HL-60 (cell line): ENCODE measurements at regions not wholly inside any gene's neighbourhood (a gene's known extent, or its start where the extent isn't known, plus 50 kb on each side); places are given as distances from the start of the nearest gene placed in this dataset.
"Not testable (repeated sequence)": the region's sequence is repeated elsewhere in the genome, so short reads cannot be mapped to it uniquely, and the experiment has no call there.

Experiments used
- DNase-seq, 2 experiments: peaks; one replicate each; pipeline ENCODE4 v3.0.0-alpha.2; 2010 to 2020; ENCODE audit warnings: low read depth in 1 of 2, low spot score in 1 of 2
- H3K27ac ChIP-seq: fragments of 250-450 bp; sonication (Bioruptor Pico); replicated peaks from 2 replicates; pipeline ENCODE4 v1.5.1; 2020; ENCODE audit warnings: mild to moderate bottlenecking, moderate library complexity
- H3K27me3 ChIP-seq: fragments of 250-450 bp; sonication (Bioruptor Pico); 2 replicates; pipeline ENCODE4 v1.5.1; 2021; ENCODE audit warnings: mild to moderate bottlenecking, moderate library complexity; ENCODE audit not compliant: insufficient read depth, poor library complexity, severe bottlenecking
- H3K4me3 ChIP-seq: replicated peaks from 2 replicates; pipeline ENCODE4 v1.5.1; 2011; ENCODE audit warnings: mild to moderate bottlenecking, control low read depth, low read length; ENCODE audit not compliant: insufficient read depth
- CTCF ChIP-seq: IDR thresholded peaks from one replicate; pipeline ENCODE4 v1.5.1; 2011; ENCODE audit warnings: low read length, control low read depth, inconsistent platforms; ENCODE audit not compliant: insufficient read depth
- GABPA ChIP-seq: IDR thresholded peaks from 2 replicates; pipeline ENCODE4 v1.6.1; 2012; ENCODE audit warnings: low read depth
- POLR2AphosphoS5 ChIP-seq: IDR thresholded peaks from 2 replicates; pipeline ENCODE4 v1.6.1; 2012; ENCODE audit warnings: low read depth
- REST ChIP-seq: IDR thresholded peaks from 2 replicates; pipeline ENCODE4 v1.6.1; 2012; ENCODE audit warnings: low read depth; ENCODE audit not compliant: insufficient replicate concordance
- SPI1 ChIP-seq: IDR thresholded peaks from 2 replicates; pipeline ENCODE4 v1.6.1; 2012; ENCODE audit warnings: low read depth, mild to moderate bottlenecking, borderline replicate concordance

GRCh38 chr2:189312643-189313042 lies 128.6 kb upstream of the WDR75 start:
- no peak for DNase-seq
- H3K4me3 ChIP-seq = no peak overlapping the region
- TF ChIP-seq SPI1 (no peak), CTCF (no peak), REST (no peak), POLR2AphosphoS5 (no peak), GABPA (no peak)
- no peak overlapping the region for H3K27ac ChIP-seq
- no peaks in the 10 kb centered on the region for H3K27me3 ChIP-seq

GRCh38 chr2:189318761-189319160 lies 122.5 kb upstream of the WDR75 start:
- H3K4me3 ChIP-seq = no peak overlapping the region
- DNase-seq = no peak
- TF ChIP-seq GABPA = no peak
- no peak for TF ChIP-seq SPI1
- TF ChIP-seq CTCF = no peak
- no peak for TF ChIP-seq REST
- TF ChIP-seq POLR2AphosphoS5 = no peak
- H3K27me3 ChIP-seq = no peaks in the 10 kb centered on the region
- no peak overlapping the region for H3K27ac ChIP-seq

- not testable (repeated sequence) for H3K27ac ChIP-seq, H3K4me3 ChIP-seq, H3K27me3 ChIP-seq, DNase-seq
These were observed 121.8 kb upstream of the WDR75 start for GRCh38 chr2:189319424-189319823.

GRCh38 chr2:189327879-189328847 lies 113.1 kb upstream of the WDR75 start:
- DNase-seq = no peak
- no peak overlapping the region for H3K27ac ChIP-seq
- no peaks in the 10 kb centered on the region for H3K27me3 ChIP-seq
- TF ChIP-seq SPI1 (no peak), CTCF (no peak), GABPA (no peak), REST (no peak), POLR2AphosphoS5 (no peak)
- no peak overlapping the region for H3K4me3 ChIP-seq
